Stimulated activated CD4-positive, alpha-beta T cell treated with anti-CD3 and anti-CD28 coated beads, Interleukin-15, amount 100 ng/mL, for 24 hours (primary cell): ENCODE measurements at regions not wholly inside any gene's neighbourhood (a gene's known extent, or its start where the extent isn't known, plus 50 kb on each side); places are given as distances from the start of the nearest gene placed in this dataset.

Source experiments
- DNase-seq: peaks from one replicate; pipeline ENCODE4 v3.0.0-alpha.2; 2020

DNA sequence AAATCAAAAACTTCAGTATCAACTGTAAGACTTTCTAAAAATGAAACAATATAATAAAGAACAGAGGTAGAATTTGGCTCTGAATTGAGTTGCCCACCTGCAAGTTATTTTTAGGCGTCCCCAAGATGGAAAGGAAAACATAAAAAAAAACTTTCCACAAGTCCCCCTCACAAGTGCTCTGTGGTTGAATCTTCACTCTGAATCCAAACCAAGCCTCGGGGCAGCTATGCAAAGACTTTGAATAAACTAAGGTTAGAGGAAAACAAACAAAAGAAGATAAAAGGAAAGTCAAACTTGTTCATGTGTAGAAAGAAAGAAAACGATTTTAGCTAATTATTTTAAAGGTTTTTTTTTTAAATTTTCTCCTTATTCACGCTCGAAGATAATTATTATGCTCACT, 372.4 kb upstream of the SLIT2 start:
- no peak for DNase-seq

- no peak for DNase-seq
Observed at GRCh38 chr4:19857991-19858390, 393.7 kb upstream of the SLIT2 start.

- DNase-seq, result no peak
Observed at GRCh38 chr4:19857380-19857779, 394.3 kb upstream of the SLIT2 start.

DNA sequence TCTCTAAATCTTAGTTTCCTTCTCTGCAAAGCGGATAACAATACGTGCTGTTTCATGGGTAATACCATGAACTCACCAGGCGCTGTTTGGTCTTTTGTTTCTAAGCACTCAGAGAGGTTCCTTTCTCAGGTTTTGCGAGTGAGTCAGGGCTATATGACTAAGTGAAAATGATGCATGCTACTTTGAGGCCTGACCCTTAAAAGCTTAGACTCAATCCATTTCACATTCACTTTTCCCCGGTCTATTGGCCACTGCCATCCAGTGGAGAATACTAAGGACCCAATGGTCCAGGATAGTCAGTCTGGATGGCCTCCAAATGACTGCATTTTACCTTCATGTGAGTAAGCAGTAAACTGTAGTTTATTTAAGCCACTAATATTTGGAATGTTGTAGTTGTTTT, 400.8 kb upstream of the SLIT2 start:
- no peak for DNase-seq

GRCh38 chr4:19844446-19844845, 407.3 kb upstream of the SLIT2 start:
- no peak for DNase-seq

DNA sequence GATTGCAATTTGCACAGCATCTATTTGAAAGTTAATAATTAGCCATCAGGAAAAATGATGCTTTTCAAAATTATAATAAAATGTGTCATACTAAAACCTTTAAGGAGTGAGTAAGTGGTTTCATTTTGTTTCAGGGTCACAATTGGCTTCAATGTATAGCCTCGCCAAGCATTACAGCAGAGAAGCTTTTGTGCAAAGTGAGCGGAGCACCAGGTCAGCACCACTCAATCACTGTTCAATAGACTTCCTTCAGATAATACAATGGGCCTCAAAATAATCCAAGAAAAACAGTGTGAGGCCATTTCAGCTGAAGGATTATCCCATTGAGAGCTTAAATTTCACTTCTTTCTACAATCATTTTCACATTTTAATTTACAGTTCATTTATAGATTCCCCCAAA, 409.2 kb upstream of the SLIT2 start:
- DNase-seq, result no peak

DNA sequence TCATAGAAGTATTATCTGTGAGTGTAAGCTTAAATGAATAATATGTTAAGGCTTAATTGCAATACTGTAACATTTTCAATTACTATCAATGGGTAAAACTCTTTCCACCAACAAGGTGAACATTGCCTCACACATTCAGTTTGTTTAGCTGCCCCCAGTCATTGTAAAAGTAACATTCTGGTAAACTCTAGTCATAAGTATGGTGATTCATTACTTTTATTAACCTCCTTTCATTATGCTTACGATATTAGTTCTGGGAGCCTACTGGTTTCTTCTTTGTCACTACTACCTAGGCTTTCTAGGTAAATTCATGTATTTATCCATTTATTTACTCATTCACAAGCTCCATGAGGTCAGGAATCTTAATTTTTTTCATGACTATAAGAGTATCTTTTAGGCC, 412.8 kb upstream of the SLIT2 start:
- DNase-seq, result no peak

DNA sequence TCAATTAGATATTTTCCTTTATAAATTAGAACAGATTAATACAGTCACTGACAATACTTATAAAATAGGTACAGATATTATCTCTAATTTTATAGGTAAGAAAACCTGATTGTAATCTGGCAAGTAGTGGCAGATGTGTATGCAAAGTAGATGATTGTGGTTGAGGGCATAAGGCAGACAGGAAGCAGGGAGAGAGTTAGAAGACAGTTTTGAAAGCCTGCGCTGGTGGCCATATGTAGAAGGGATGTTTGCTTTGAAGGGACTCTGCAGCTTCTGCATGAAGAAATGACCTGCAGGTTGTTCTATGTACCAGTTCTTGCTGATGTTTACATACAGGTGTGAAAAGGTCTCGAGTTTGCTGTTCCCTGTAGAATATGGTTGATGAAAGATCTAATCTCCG, 416.3 kb upstream of the SLIT2 start:
- DNase-seq, result no peak

- no peak for DNase-seq
Observed at GRCh38 chr4:19832411-19832810, 419.3 kb upstream of the SLIT2 start.

- DNase-seq, result no peak
Observed at GRCh38 chr4:19831644-19832285, 419.9 kb upstream of the SLIT2 start.

DNA sequence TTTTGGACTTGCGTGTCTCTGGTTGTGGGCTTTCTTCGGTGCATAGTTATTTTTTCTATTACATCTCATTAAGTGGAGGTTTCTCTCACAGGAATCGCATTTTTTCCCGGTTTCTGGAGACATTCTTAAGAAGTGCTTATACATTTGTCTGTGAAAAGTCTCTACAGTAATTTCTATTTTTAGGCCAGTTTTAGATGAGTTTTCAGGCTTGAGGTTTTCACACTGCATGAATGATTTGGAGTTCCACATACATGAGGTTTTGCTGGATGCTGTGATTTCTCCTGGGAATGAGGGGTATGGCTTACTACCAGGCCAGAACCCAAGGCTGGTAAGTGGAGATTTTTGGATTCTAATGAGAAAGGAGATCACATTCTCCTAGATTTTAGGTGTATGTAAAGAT, 422.6 kb upstream of the SLIT2 start:
- DNase-seq, result no peak

GRCh38 chr4:19823781-19824180, 427.9 kb upstream of the SLIT2 start:
- DNase-seq, result no peak

DNA sequence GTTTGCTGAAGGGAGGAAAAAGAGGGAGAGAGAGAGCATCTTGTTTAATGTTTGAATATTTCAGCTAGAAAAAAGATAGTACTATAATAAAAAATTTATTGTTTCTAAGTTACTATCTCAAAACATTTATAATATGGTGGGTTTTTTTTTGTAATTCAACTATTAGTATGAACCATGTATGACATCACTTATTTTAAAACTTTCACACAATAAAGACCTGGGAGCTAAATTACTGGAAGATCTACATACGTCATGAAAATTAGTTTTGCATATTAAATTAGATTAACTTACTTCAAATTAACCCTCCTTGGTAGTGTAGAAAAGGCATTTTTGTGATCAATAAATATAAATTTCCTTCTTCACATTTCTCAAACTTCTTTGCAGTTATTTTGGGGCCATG, 432.0 kb upstream of the SLIT2 start:
- DNase-seq, result no peak

DNA sequence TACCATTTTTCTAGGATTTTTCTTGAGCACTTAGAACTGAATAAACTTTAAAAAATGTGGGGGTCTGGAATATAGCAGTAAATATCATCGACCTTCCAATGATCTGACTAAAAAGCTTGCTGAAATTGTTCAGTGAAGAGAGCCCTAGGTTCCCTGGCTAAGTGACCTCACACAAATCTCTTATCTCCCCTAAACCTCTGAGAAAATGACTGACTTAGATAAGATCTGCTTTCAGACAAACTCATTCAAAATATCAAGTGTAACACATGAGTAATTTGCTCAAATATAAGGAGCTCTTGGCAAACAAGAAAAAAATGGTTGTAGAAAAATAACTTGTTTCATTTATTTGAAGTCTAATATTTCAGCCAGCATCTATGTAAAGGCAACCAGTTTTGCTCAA, 441.7 kb upstream of the SLIT2 start:
- no peak for DNase-seq

- no peak for DNase-seq
Observed at GRCh38 chr4:19807505-19807904, 444.2 kb upstream of the SLIT2 start.

GRCh38 chr4:19806865-19807264, 444.8 kb upstream of the SLIT2 start:
- DNase-seq, result no peak

- DNase-seq, result no peak
Observed at GRCh38 chr4:19803406-19803805, 448.3 kb upstream of the SLIT2 start.

GRCh38 chr4:19793831-19794230, 457.9 kb upstream of the SLIT2 start:
- no peak for DNase-seq

GRCh38 chr4:19791422-19792123, 460.1 kb upstream of the SLIT2 start:
- DNase-seq, result no peak

GRCh38 chr4:19786616-19787015, 465.1 kb upstream of the SLIT2 start:
- DNase-seq, result no peak

GRCh38 chr4:19783667-19784223, 468.0 kb upstream of the SLIT2 start:
- no peak for DNase-seq

- DNase-seq, result no peak
Observed at GRCh38 chr4:19780871-19781270, 470.8 kb upstream of the SLIT2 start.

DNA sequence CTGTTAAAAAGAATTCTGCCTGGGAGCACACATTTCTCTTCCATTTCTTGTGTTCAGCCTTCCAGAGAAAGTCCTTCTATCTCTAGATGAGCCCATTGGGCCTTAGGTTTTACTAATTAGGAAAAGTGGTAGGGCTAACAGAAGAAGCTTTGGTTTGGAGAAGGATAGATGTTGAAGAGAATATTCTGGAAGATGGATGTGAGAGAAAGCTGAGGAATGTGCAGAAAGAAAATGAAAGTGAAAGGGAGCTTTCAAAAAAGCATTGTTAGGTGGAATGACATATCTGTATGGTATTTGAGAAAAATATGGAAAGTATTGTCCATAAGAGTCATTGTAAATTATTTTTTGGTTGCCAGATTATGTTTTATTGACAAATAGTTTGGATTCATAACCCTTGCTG, 474.8 kb upstream of the SLIT2 start:
- no peak for DNase-seq

DNA sequence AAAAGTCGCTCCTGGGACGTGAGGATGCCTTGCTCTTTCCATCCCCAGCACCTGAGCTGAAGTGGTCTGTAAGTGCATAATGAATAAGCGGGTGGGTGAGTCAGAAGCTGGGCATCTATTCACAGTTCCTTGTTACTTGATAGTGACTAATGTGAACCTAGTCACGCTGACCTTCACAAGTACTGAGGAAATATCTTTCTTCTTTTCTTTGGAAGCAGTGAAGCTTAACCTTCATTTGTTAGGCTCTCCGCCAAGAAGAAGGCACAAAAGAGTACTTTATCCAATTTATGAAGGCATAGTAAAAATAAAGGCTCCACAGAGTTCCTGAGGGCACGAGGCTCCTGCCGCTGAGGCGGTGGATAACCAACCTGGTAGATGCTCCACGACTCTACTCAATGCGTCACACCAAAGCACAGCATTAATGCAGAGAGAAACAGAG, 475.7 kb upstream of the SLIT2 start:
- no peak for DNase-seq
